BLaER1 (cell line): ENCODE measurements at regions not wholly inside any gene's neighbourhood (a gene's known extent, or its start where the extent isn't known, plus 50 kb on each side); places are given as distances from the start of the nearest gene placed in this dataset.

Experiments
- H3K27ac ChIP-seq: shearing (Covaris generic); formaldehyde crosslinking; 2 replicates; pipeline ENCODE4 v1.8.1; 2022
- H3K27me3 ChIP-seq: shearing (Covaris generic); formaldehyde crosslinking; 2 replicates; pipeline ENCODE4 v1.8.1; 2022
- H3K36me3 ChIP-seq: shearing (Covaris generic); formaldehyde crosslinking; 2 replicates; pipeline ENCODE4 v1.8.1; 2022
- H3K4me1 ChIP-seq: shearing (Covaris generic); formaldehyde crosslinking; 2 replicates; pipeline ENCODE4 v1.8.1; 2022
- H3K4me2 ChIP-seq: shearing (Covaris generic); formaldehyde crosslinking; 2 replicates; pipeline ENCODE4 v1.8.1; 2022
- H3K4me3 ChIP-seq: shearing (Covaris generic); formaldehyde crosslinking; 2 replicates; pipeline ENCODE4 v1.8.1; 2022
- H3K9ac ChIP-seq: shearing (Covaris generic); formaldehyde crosslinking; 2 replicates; pipeline ENCODE4 v1.8.1; 2022
- H3K9me3 ChIP-seq: shearing (Covaris generic); formaldehyde crosslinking; 2 replicates; pipeline ENCODE4 v1.8.1; 2022
- H4K20me1 ChIP-seq: shearing (Covaris generic); formaldehyde crosslinking; 2 replicates; pipeline ENCODE4 v1.8.1; 2022
- Cebpa-rat ChIP-seq: shearing (Covaris generic); IDR thresholded peaks from 2 replicates; pipeline ENCODE4 v1.8.1; 2022

DNA sequence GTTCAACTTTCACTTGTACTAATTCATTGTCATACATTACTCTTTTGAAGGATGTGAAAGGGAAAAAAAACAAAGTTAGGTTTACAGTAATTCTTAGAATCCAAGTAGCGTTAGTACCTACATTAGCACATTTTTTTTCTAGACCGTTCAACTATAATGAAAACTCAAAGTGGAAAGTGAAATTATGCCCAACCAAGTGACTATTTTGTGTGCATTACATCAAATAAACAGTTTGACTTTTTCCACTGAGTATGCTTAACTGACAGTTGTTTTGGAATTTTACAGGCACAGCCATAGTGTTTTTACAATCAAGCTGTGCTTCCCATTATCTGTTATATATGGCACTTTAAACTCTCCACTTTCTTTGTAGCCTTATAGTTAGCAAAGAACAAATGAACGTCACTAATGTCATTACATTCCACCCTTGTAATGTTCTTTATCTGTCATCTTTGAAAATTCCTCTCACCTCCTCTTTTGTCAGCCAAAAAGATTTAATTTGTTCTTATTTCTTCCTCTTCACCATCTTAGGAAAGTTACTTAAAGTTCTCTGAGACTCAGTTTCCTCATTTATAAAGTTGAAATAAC, 142.3 kb upstream of the SOX2 start:
- no peaks in the 10 kb centered on the region for H3K9me3 ChIP-seq
- no peaks in the 10 kb centered on the region for H4K20me1 ChIP-seq
- no peaks in the 10 kb centered on the region for H3K27me3 ChIP-seq
- H3K4me2 ChIP-seq = no peak overlapping the region
- no peak overlapping the region for H3K27ac ChIP-seq
- H3K4me3 ChIP-seq = no peak overlapping the region
- TF ChIP-seq Cebpa-rat = no peak
- no peak overlapping the region for H3K9ac ChIP-seq
- no peaks in the 10 kb centered on the region for H3K4me1 ChIP-seq
- H3K36me3 ChIP-seq = no peaks in the 10 kb centered on the region

DNA sequence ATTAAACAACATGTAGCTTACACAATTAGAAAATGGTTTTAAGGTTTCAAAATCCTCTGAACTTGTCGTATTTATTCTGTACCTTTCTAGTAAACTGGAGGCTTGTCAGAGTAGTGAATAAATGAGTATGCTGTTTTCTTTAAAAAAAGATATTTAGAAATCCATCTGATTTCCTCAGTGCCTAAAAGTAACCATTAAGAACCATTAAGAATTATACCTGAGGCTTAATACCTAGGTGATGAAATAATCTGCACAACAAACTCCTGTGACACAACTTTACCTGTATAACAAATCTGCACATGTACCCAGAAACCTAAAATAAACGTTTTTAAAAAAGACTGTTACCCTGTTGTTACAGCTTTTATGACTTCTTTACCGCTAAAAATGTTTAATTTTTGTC, 143.0 kb upstream of the SOX2 start:
- Histone ChIP-seq H3K9me3 (no peaks in the 10 kb centered on the region), H3K4me3 (no peak overlapping the region), H3K27ac (no peak overlapping the region), H3K4me2 (no peak overlapping the region), H3K27me3 (no peaks in the 10 kb centered on the region), H4K20me1 (no peaks in the 10 kb centered on the region), H3K36me3 (no peaks in the 10 kb centered on the region), H3K4me1 (no peaks in the 10 kb centered on the region), H3K9ac (no peak overlapping the region)
- TF ChIP-seq Cebpa-rat = no peak

DNA sequence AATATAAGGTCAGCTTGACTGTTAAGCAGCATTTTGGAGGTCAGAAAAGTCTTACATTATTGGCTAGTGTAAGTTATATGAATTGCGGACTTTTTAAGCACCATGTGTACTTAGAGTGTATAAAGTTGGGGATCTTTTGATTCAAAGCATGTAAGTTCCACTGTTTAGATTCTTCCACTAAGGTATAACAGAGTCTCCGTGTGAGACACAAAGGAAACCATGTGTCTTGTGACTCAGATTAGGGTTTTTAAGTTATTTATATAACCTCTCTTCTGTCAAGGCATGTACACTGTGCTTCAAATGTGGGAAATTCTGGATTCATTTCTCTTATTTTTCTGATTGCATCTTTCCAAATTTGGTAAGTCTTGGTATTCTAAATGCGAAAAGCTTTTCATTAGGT, 143.5 kb upstream of the SOX2 start:
- H3K4me3 ChIP-seq = no peak overlapping the region

DNA sequence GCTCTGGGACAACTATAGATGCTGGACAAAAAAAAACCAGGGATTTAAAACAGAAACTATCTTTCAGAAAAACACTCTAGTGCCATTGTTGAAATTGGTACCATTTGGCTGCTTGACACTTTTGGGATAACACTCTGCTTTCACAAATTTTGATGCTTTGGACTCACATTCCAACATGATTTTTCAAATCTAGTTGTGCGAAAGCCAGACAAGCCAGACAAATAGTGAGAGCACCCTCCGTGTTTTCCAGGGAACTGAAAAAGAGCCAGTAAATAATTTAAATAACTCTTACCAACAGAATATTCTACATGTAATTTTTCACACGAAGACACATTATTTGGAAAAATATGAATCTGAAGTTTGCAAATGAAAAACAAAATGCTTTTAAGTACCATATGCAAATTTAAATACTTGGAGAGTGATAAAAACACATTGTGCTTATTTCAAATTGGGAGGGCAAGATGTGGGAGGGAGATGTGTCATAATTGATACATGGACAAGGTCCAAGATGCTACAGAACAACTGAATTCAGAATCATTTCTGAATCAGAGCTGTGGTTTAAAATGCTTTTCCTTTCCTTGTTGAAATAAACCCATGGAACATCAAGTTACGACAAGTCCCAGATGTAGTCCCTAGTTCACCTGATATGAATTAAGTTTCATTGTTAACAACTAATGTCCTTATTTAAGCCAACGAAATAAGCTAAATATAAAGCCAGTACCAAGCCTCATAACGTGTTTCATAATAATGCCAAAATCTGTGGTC, 144.2 kb upstream of the SOX2 start:
- H3K27ac ChIP-seq = no peak overlapping the region
- no peaks in the 10 kb centered on the region for H4K20me1 ChIP-seq
- no peak for TF ChIP-seq Cebpa-rat
- H3K4me2 ChIP-seq = no peak overlapping the region
- no peaks in the 10 kb centered on the region for H3K27me3 ChIP-seq
- H3K9me3 ChIP-seq = no peaks in the 10 kb centered on the region
- H3K4me3 ChIP-seq = no peak overlapping the region
- no peak overlapping the region for H3K9ac ChIP-seq
- no peaks in the 10 kb centered on the region for H3K36me3 ChIP-seq
- no peaks in the 10 kb centered on the region for H3K4me1 ChIP-seq

More for the DNA sequence above, 143.5 kb upstream of the SOX2 start:
- Histone ChIP-seq H3K9me3 (no peaks in the 10 kb centered on the region), H3K27me3 (no peaks in the 10 kb centered on the region), H3K4me1 (no peaks in the 10 kb centered on the region), H3K4me2 (no peak overlapping the region), H3K36me3 (no peaks in the 10 kb centered on the region), H3K9ac (no peak overlapping the region), H4K20me1 (no peaks in the 10 kb centered on the region), H3K27ac (no peak overlapping the region)
- no peak for TF ChIP-seq Cebpa-rat

DNA sequence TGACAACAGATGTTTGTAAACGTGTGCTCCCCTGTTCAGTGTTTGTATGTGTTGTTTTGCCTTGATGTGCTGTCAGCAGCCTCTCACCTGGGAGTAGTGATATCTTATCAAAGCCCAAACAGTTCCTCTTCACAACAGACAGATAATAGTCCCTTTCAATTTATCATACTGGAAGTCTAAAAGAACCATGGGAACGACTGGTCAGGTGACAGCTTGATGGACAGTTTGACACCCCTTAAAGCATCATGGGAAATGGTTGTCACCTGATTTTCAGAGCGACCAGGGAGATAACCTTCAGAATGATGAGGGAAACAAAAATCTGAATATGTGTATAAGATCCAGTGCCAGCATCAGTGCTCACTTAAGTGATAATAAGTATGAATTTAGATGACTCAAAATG, 146.3 kb upstream of the SOX2 start:
- no peak overlapping the region for H3K9ac ChIP-seq
- H3K36me3 ChIP-seq = no peaks in the 10 kb centered on the region
- H3K4me1 ChIP-seq = no peaks in the 10 kb centered on the region
- H3K27ac ChIP-seq = no peak overlapping the region
- H3K4me3 ChIP-seq = no peak overlapping the region
- no peaks in the 10 kb centered on the region for H3K9me3 ChIP-seq
- no peaks in the 10 kb centered on the region for H4K20me1 ChIP-seq
- H3K27me3 ChIP-seq = no peaks in the 10 kb centered on the region
- TF ChIP-seq Cebpa-rat = no peak
- H3K4me2 ChIP-seq = no peak overlapping the region

DNA sequence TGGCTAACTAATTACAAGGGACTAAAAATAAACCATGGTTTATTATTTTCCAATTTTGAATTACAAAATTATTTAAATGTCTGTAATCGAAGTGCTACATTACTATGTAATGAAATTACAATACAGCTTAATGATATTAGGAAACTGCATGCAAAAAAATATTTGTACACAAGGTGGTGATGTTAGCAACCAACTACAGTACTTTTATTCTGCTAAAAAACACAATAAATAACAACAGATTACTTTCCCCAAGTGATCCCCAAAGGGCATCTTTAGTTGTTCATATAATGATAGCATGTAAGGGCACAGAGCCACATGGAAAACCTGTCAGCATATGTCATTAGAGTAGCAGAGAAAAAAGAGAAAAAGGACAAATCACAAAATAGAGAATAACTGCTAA, 147.5 kb upstream of the SOX2 start:
- no peak for TF ChIP-seq Cebpa-rat
- no peak overlapping the region for H3K4me2 ChIP-seq
- H3K4me1 ChIP-seq = no peaks in the 10 kb centered on the region
- H3K27ac ChIP-seq = no peak overlapping the region
- no peak overlapping the region for H3K9ac ChIP-seq
- no peak overlapping the region for H3K4me3 ChIP-seq
- H3K27me3 ChIP-seq = no peaks in the 10 kb centered on the region
- H3K9me3 ChIP-seq = no peaks in the 10 kb centered on the region
- no peaks in the 10 kb centered on the region for H4K20me1 ChIP-seq
- no peaks in the 10 kb centered on the region for H3K36me3 ChIP-seq

DNA sequence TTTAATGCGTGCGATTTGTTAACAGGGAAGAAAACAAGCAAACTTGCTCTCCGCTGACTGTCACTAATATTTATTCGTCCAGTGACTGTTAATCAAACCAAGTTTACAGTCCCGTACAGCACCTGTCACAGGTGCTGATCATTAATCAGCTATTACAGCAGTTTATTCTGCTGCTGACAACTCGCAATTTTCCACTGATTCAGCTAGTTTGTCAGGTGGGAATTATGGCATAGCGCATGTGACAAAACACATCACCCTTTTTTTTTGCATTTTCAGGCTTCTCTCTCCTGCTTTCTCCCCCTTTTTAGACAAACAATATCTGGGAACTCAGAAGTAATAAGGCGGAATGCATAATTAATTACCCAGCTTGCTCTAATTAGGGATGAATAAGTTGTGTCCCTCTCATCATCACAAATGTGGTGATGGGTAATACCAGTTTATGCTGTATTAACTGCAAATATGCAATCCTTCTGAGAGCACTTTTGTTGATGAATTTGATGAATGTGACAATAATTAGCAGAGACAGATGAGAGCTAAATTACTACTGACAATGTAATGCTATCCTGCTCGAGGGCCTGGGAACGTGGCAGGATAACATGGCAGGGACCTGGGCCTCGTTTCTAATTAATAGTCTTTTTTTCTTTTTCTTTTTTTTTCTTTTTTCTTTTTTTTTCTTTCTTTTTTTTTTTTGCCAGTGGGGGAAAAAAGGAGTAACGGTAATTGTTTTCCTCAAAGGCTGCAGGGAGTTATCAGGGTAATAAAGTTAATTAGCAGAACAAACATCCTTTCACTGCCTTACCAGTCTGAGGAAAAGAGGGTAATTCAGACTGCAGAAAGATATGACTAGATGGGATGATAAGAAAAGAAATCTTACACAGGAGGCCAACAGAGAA, 150.3 kb upstream of the SOX2 start:
- Histone ChIP-seq H3K9me3 (no peaks in the 10 kb centered on the region), H4K20me1 (no peaks in the 10 kb centered on the region), H3K4me1 (no peaks in the 10 kb centered on the region), H3K4me2 (no peak overlapping the region), H3K36me3 (no peaks in the 10 kb centered on the region), H3K27me3 (no peaks in the 10 kb centered on the region), H3K4me3 (no peak overlapping the region), H3K27ac (no peak overlapping the region), H3K9ac (no peak overlapping the region)
- no peak for TF ChIP-seq Cebpa-rat

DNA sequence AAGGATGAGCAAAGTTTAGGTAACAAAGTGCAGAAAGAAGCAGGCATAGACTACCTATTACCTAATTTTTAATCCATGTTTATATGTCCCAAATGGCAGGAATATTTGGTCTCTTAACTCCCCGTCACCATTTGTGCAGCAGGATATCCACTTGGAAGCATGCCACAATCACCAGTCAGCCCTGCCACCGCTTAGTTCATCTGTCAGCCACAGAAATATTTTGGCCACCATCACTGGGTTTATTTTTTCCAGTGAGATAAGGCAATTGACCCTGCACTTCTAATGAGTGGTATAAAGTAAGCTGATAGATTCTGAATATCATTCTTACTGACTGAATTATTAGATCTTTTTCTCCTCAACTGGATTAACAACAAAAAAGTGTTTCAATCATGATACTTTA, 152.9 kb upstream of the SOX2 start:
- TF ChIP-seq Cebpa-rat = no peak
- H3K27me3 ChIP-seq = no peaks in the 10 kb centered on the region
- no peaks in the 10 kb centered on the region for H4K20me1 ChIP-seq
- no peak overlapping the region for H3K9ac ChIP-seq
- H3K27ac ChIP-seq = no peak overlapping the region
- H3K4me2 ChIP-seq = no peak overlapping the region
- no peak overlapping the region for H3K4me3 ChIP-seq
- no peaks in the 10 kb centered on the region for H3K36me3 ChIP-seq
- no peaks in the 10 kb centered on the region for H3K4me1 ChIP-seq
- H3K9me3 ChIP-seq = no peaks in the 10 kb centered on the region

DNA sequence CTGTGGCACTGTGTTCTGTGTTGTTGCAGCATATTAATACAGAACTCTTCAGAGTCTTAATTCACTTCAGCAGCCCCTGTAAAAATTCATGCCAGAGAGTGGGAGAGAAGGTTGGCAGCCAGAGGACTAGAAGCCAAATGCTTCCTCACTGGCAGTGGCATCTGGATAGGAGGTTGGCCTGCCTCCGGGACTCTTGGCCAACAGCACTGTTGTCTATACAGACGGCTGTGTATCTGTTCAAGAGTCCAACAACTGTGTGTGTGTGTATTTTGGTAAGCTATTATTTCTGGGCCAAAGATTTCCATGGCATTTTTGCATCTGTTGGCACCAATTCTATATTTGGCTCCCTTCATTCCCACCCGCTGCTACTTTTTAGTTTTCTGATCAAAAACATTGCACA, 156.0 kb upstream of the SOX2 start:
- Histone ChIP-seq H3K4me3 (no peak overlapping the region), H3K4me1 (no peaks in the 10 kb centered on the region), H3K27ac (no peak overlapping the region), H3K4me2 (no peak overlapping the region), H3K9me3 (no peaks in the 10 kb centered on the region), H3K36me3 (no peaks in the 10 kb centered on the region), H4K20me1 (no peaks in the 10 kb centered on the region), H3K27me3 (no peaks in the 10 kb centered on the region), H3K9ac (no peak overlapping the region)
- no peak for TF ChIP-seq Cebpa-rat

DNA sequence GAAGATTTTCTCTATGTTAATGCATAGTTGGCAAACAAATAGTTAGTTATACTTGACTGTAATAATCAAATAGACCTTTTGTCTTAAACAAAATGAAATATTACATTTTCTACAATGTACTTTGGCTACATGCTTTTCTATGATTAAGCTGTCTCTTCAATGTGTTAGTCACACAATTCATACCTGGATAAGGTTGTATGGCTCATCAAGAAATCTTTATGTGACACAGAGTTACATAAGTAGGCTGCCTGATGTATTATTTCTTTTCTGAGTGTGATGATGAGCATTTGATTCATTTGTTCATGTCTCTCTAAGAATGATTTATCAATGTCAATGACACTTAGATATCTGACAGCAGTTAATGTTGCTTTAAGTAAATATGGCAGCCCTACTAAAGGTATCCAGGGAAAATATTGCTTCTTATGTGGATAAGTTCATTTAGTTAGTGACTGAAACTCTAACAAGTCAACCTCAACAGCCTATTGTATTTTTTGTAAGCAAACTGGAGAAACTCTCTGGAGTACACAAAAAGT, 157.4 kb upstream of the SOX2 start:
- Histone ChIP-seq H3K27ac (no peak overlapping the region), H3K9me3 (no peaks in the 10 kb centered on the region), H3K27me3 (no peaks in the 10 kb centered on the region), H3K4me2 (no peak overlapping the region), H3K9ac (no peak overlapping the region), H3K36me3 (no peaks in the 10 kb centered on the region), H4K20me1 (no peaks in the 10 kb centered on the region), H3K4me1 (no peaks in the 10 kb centered on the region), H3K4me3 (no peak overlapping the region)
- no peak for TF ChIP-seq Cebpa-rat
